GM19025 (cell line): ENCODE measurements at regions not wholly inside any gene's neighbourhood (a gene's known extent, or its start where the extent isn't known, plus 50 kb on each side); places are given as distances from the start of the nearest gene placed in this dataset.
"Not testable (repeated sequence)": the region's sequence is repeated elsewhere in the genome, so short reads cannot be mapped to it uniquely, and the experiment has no call there.

Experiments
- ATAC-seq: cut with Tn5 transposase; IDR thresholded peaks from one replicate; pipeline ENCODE4 v1.9.1; 2021; ENCODE audit warnings: mild to moderate bottlenecking, low read depth, moderate library complexity; ENCODE audit not compliant: unreplicated experiment

DNA sequence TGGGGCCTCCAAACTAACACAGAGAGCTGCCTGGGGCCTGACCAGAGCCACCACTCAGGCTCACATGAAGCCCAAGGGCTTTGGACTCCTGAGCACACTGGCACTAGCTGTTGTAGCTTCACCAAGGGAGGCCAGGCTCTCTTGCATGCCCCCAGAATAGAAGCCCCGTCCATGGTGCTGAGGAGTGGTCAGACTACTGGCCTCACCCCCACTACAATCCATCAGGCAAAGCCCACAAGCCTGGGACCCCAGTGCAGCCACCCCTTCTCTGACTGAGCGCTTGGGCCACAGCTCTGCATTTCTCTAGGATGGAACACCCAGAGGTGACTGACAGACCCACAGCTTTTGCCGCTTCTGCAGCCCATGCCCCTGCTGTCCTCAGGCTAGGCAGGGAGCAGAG, 180.8 kb downstream of the PYDC2 start:
- ATAC-seq: no peak

DNA sequence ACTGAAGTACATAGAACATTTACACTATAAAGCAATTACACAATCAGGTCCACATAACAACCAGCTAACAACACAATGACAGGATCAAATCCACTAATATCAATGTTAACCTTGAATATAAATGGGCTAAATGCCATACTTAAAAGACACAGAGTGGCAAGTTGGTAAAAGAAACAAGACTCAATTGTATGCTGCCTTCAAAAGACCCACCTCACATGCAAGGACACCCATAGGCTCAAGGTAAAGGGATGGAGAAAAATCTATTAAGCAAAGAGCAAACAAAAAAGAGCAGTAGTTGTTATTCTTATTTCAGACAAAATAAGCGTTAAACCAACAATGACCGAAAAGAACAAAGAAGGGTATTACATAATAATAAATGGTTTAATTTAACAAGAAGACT, 183.3 kb downstream of the PYDC2 start:
- ATAC-seq: no peak

DNA sequence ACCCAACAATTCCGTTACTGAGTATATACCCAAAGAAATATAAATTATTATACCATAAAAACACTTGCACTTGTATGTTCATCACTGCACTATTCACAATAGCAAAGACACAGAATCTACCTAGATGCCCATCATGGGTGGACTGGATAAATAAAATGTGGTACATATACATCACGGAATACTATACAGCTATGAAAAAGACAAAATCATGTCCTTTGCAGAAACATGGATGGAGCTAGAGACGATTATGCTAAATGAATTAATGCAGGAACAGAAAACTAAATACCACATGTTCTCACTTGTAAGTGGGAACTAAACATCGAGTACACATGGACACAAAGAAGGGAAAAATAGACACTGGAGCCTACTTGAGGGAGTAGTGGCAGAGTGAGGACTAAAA, 185.3 kb downstream of the PYDC2 start:
- no peak for ATAC-seq

DNA sequence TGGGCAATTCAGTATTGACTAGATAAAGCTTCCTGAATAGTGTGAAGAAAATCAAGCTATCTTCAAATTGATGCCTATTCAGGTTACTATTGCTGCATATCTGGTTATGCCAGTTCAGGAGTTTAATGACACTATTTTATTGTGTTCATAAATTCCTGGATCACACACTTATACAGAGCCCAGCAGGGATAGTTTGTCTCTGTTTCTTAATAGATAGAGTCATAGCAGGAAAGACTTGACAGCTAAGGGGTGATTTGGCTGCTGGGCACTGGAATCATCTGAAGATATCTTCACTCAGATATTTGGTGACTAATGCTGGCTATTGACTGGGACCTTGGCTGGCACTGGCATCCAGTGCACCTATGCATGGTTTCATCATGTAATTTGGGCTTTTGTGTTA, 187.8 kb downstream of the PYDC2 start:
- ATAC-seq: no peak

DNA sequence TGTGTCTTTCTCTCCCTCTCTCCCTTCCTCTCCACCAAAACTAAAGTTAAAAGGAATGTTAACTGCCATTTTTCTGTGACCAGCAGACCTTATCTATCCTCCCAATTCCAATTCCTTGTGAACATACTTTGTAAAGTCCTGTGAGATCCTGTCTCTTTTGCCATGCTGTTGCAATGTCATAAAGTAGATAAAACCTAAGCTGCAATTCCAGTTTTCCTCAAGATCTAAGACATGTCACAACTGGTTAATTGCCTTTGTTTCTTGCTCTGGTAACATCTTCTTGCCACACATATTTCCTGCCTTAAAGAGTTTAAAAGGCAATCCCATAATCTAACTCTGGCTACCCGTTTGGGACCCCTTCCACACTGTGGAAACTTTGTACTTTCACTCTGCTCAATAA, 188.7 kb downstream of the PYDC2 start:
- ATAC-seq: no peak

DNA sequence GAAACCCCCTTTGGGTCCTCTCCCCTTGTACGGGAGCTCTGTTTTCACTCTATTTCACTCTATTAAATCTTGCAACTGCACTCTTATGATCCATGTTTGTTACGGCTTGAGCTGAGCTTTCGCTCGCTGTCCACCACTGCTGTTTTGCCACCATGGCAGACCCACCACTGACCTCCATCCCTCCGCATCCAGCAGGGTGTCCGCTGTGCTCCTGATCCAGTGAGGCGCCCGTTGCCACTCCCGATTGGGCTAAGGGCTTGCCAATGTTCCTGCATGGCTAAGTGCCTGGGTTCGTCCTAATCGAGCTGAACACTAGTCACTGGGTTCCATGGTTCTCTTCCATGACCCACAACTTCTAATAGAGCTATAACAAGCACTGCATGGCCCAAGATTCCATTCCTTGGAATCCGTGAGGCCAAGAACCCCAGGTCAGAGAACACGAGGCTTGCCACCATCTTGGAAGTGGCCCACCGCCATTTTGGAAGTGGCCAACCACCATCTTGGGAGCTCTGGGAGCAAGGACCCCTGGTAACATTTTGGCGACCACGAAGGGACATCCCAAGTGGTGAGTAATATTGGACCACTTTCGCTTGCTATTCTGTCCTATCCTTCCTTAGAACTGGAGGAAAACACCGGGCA, 197.9 kb downstream of the PYDC2 start:
- ATAC-seq: not testable (repeated sequence)

DNA sequence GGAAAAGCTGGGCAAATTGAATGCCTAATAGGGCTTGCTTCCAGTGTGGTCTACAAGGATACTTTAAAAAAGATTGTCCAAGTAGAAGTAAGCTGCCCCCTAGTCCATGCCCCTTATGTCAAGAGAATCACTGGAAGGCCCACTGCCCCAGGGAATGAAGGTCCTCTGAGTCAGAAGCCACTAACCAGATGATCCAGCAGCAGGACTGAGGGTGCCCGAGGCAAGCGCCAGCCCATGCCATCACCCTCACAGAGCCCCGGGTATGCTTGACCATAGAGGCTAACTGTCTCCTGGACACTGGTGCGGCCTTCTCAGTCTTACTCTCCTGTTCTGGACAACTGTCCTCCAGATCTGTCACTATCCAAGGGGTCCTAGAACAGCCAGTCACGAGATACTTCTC, 201.2 kb downstream of the PYDC2 start:
- not testable (repeated sequence) for ATAC-seq

DNA sequence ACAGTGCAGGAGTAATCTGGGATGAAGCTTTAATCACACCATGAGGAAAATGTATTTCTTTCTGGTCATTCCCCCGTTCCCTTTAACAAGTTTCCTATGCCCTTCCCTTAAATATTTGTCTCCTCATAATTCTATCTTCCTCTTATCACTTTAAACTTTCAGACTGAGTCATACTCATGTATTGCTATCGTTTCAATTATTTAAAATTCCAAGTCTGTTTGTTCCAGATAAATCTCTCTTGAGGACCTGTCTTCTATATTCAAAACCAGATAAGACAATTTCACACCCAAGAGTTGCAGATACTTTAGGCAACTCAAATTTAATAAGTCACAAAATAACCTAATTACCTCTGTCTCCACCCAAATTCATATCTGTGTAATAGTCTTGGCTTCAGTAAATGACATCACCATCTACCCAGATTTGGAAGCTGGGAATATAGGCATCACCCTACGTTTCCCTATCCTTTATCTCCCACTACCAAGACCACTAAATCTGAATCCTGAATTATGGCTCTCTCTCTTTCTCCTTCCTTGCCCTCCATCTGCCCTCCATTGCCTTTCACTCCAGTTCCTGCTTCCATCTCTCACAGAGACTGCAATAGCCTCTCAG, 220.1 kb downstream of the PYDC2 start:
- ATAC-seq: no peak

DNA sequence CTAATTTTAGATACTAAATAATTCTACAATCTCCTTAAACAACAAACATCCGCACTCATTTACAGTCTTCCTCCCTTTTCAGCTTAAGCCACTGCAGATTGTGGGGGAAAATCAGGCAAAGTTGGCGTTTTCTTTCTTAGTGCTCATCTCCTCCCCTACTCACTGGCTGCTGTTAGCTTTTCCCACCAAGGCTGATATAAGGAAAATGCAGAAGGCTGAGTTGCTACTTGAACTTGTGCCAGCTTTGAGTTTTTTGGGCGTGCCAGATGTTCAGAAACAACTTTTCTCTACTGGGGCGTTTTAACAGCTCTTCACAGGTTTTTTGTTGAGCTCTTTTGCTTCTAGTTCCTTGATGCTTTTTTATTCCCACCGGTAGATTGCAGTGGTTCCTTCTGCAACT, 222.0 kb downstream of the PYDC2 start:
- ATAC-seq: no peak

DNA sequence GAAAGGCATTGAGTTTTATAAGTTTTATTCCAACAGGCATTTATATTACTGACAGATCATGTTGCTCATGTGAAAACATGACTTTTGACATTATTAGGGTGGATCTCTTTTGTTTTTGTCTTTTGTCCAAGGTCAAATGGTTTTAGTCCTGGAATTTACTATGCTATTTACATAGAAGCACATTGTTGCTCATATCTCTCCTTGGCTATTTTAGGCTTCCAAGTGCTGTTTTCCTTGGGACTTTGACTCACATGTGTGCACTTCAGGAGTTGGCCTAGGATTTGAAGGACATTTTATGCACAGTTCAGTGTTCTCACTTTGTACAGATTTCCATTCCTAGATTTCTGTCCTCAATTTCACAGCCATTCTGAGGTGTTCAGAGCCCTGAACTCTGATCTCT, 225.7 kb downstream of the PYDC2 start:
- ATAC-seq: no peak

DNA sequence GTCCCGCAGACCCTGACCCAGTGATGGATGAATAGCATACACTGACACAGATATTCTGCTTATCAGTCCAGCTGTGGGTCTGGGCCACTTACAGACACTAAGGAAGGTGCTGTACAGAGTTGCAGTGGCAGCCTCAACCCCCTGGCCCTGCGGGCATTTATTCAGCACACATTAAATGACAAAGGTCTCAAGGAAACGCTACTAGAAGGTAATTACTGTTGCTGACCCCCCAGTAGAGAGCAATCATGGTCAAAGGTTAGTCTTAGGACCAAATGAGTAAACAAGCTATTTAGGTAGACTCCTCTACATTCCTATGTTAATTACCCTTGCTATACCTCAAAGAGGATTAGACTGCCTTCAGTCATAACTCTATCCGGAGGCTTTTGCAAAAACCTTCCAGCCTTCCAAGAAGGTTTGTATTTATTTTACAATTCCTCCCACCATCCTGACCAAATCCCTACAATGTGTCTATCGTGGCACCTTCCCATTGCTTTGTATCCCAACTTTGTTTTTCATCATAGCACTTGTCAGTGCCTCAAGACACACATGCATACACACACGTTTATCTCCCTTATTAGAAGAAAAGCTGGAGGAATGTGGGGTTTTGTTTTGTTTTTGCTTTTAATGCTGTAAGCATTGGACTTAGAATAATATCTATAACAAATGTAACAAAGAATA, 227.9 kb downstream of the PYDC2 start:
- ATAC-seq: no peak

DNA sequence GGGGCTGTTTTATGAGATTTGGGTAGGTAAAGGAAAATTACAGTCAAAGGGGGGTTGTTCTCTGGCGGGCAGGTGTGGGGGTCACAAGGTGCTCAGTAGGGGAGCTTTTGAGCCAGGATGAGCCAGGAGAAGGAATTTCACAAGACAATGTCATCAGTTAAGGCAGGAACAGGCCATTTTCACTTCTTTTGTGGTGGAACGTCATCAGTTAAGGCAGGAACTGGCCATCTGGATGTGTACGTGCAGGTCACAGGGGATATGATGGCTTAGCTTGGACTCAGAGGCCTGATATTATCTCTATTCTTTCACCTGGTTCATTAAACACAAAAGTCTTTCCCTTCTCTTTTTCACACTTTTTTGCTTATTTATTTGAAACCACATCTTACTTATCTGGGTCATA, 230.2 kb downstream of the PYDC2 start:
- ATAC-seq: not testable (repeated sequence)

DNA sequence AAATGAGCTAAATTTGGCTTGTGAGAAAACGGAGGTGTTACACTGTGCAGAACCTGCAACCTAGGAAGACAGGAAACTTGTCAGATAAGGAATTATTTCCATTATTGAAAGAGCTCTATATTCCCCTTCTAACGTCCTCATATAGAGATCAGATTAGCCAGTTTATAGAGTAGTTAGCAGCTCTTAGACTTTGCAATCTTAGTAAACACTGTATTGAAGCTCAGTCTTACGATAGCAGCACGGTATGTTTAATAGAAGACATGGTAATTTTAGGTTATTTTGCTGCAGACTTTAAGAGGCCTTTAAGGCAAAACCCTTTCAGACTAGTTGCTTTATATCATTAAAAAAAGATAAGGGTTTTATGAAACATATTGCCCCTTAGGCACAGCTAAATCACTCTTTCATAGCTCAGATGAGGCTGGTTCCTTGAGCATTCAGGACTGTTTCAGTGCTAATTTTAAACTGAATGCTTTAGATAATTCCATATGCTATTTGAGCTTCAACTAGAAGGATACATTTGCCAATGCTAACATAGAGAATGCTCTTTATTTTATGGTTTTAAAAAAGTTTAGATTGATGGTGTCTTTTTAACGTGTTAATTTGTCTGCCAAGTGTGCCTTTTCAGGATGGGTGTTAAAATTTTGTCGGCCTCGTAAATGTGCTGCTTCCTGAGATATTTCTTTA, 234.3 kb downstream of the PYDC2 start:
- ATAC-seq: no peak

DNA sequence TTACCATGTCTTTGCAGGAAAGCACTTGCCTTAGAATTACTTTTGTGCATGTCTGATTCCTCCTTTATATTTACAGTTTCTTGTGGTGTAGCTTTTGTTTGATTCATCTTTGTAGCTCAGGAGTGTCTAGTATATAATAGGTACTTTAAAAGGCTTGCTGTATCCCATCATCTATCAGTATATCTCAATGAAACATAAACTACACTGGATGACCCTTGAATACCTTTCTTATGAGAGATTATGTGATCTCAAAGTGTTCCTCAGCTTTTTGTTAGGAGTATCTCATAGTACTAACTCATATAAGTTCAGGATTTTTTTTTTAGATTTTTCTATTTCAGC, 234.8 kb downstream of the PYDC2 start:
- no peak for ATAC-seq

DNA sequence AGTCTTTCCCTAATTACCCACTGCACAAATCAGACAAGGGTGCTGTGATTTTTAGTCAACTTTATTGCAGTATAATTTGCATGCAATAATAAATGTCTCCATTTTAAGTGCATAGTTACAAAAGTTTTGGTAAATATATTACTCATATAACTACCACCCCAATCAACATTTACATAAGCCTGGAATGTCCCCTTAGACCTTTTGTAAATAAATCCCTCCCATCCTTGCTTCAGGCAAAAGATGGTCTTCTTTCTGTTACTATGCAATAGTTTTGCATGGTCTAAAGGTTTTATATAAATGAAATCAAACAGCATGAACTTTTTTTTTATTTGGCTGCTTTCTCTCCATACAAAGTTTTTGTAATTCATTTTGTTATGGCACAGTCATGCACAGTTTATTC, 235.4 kb downstream of the PYDC2 start:
- ATAC-seq: no peak

DNA sequence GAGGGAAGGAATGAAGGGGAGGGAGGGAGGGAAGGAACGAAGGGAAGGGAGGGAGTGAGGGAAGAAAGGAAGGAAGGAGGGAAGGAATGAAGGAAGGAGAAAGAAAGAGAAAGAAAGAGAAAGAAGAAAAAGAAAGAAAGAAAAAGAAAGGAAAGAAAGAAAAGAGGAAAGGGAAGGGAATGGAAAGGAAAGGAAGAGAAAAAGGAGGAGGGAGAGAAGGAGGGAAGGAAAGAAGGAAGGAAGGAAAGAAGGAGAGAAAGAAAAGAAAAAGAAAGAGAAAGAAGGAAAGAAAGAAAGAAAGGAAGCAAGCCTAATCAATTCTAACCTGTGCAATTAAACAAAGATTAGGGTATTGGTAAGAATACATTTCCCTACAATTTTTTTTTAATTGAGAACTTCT, 238.6 kb downstream of the PYDC2 start:
- no peak for ATAC-seq

DNA sequence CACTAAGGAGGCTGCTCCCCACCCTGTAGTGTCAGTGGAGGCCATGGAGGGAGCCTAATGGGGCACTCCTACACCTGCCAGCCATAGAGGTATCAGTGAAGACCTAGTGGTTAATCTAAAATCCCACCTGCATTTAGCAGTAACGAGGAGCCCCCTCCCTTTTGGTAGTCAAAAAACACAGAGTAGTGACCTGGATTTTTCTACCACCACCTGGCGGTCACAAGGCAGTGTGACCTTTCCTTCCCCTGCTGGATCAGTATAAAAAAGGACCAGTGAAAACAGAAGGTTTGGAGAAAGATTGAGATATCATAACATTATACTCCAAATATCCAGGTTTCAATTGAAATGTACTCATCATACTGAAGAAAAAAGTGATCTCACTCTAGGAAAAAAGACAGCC, 241.2 kb downstream of the PYDC2 start:
- ATAC-seq: no peak

DNA sequence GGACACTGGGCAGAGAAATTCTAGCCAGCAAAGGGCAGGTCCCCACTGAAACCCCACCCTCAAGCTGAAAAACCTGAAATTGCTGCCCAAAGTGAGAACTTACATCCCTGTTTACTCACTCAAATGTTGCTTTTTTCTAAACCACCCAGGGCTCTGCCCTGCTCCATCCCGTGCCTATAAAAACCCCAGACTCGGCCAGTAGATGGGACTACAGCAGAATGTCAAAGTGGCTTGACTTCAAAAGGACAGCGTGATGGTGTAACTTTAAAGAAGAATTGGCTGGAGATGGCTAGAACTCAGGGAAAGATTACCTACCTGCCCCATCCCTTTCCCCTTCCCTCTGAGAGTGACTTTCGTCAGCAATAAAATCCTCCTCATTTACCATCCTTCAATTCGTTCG, 246.9 kb downstream of the PYDC2 start:
- ATAC-seq: no peak

DNA sequence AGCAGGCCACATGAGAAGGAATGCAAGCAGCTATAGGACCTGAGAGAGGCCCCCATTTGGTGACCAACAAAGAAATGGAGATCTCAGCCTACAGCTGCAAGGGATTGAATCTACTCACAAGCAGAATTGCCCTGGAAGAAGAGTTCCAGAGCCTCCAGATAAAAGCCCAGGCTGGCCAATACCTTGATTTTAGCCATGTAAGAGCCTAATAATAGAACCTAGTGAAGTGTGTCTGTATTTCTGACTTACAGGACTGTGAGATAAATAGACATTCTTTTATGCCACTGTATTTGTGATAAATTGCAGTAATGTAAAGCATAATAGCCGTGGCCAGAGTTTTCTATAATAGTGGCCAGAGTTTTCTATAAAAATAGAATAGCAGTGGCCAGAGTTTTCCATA, 254.6 kb downstream of the PYDC2 start:
- no peak for ATAC-seq

DNA sequence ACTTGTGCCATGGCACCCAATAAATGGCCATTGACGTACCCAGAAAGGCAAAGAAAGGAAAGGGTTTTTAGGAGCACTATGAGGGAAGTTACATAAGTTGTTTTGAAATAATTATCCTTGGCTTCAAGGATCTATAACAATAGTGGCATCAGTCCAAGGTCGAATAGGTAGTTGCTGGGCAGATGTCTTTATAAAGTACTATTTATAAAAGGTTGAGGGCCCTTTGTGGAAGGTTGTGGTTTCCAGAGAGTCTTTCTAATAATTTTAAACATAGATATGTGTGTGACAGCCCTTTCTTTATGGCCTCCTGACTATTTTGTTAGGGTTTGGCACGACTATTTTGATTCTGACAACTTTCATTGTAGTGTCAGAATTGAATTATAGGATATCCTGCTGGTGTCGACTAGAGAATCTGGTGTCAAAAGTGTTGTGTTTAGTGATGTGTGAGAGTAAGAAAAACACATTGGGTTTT, 260.5 kb downstream of the PYDC2 start:
- no peak for ATAC-seq

DNA sequence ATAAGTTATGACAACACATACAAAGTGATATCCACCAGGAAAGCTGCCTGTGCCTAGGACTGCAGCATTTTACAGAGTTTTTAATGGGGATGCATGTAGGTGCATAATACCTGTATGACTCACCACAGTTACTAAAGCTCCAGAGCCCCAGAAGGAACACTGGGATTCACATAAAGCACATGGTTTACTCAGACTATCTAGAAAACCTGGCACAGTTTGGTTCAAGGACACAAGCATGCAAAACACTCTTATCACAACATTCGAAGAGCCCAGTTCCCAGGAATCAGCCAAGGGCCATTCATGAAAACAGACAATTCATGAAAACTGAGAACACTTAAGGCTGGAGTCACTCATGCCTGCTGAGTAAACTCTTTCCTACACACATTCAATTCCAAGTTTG, 261.0 kb downstream of the PYDC2 start:
- ATAC-seq: no peak

DNA sequence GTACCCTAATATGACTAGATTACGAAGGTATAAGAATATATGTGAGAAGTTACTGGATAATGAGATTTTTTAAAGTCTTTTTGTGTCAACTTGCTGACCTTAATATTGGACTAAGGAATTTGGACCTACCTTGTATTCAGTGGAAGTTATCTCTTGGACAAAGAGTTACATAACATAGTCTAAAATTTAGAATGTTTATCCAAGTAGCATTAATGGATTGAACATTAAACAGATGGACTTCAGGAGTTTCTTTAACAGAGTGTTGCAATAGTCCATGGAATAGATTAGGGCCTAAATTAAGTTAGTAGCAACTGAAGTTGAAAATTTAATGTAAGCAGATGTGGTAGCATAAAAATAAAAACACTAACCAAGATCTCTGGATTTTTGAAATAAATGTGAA, 266.4 kb downstream of the PYDC2 start:
- no peak for ATAC-seq
